ENCODE measurements at regions not wholly inside any gene's neighbourhood (a gene's known extent, or its start where the extent isn't known, plus 50 kb on each side); places are given as distances from the start of the nearest gene placed in this dataset.

DNA sequence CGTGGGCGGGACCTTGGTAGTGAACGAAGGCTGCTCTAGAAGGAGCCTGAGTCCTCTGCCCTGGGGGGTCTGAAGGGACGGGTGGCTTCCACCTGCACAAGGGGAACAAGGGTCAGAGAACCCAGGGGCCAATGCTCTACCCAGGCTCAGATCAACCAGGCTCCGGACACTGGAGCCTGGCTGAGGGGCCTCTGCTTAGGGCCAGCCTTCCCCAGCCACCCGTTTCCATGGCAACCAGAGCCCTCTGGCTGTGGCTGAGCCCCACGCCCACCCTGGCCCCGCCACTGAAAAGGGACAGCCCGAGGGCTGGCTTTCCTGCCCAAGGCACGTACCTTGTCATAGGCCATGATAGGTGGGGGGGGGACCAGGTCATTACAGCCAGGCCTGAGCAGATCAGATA, 724.6 kb downstream of the PTPRU start:
- H3K36me3 ChIP-seq (ENCODE audit: insufficient read depth, insufficient read length, low read length), result no peaks in the 10 kb centered on the region
- peak overlapping the region; percentile 53 for H3K9ac ChIP-seq (ENCODE audit: insufficient read length, low read depth)
- TF ChIP-seq ZNF274 (IDR thresholded peaks at IDR 0.05; ENCODE audit: low read depth, low read length) (no peak), YY1 (IDR thresholded peaks at IDR 0.05; ENCODE audit: insufficient read depth, insufficient read length) (no peak), SUZ12 (IDR thresholded peaks at IDR 0.05; ENCODE audit: extremely low read depth, insufficient read depth, insufficient read length) (no peak)
- H3K4me1 ChIP-seq (ENCODE audit: insufficient read depth, insufficient read length), result peaks cover 18% of the 10 kb centered on the region
- H3K9me3 ChIP-seq (ENCODE audit: insufficient read depth, low read length), result no peaks in the 10 kb centered on the region
- H3K4me3 ChIP-seq (ENCODE audit: insufficient read length, low read depth), result no peak overlapping the region
- H3K27me3 ChIP-seq (ENCODE audit: insufficient read depth, insufficient read length), result no peaks in the 10 kb centered on the region
- no peak for DNase-seq (ENCODE audit: low read depth, low spot score)

DNA sequence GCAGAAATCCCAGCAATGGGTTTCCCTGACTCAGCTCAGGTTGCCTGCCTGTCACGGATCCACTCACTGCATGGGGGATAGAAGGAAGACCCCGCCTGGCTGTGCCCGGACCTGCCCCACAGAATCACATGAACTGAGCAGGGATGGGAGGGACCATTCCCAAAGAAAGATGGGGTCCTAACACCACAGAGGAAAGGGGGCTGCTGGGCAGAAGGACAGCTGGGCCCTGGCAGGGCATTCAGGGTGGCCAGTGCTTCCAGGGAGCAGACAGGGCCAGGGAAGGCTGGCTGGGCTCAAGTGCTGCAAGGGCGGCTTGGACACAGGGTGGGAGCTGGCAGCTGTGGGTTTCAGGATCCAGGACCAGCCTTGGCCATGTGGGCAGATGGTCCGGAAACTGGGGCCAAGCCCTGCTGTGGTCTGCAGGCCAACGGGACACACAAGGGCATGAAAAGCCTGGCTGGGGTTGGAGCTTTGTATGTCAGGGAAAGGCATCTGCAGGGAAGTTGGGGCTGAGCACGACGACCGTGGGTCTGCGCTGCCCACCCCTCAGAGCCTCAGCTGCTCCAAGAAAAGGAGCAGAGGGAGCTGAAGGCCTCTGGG, 723.9 kb downstream of the PTPRU start:
- TF ChIP-seq SUZ12 (IDR thresholded peaks at IDR 0.05; ENCODE audit: extremely low read depth, insufficient read depth, insufficient read length) (no peak), YY1 (IDR thresholded peaks at IDR 0.05; ENCODE audit: insufficient read depth, insufficient read length) (no peak), ZNF274 (IDR thresholded peaks at IDR 0.05; ENCODE audit: low read depth, low read length) (no peak)
- no peak for DNase-seq (ENCODE audit: low read depth, low spot score)
- no peaks in the 10 kb centered on the region for H3K36me3 ChIP-seq (ENCODE audit: insufficient read depth, insufficient read length, low read length)
- peaks cover 18% of the 10 kb centered on the region for H3K4me1 ChIP-seq (ENCODE audit: insufficient read depth, insufficient read length)
- H3K27me3 ChIP-seq (ENCODE audit: insufficient read depth, insufficient read length), result no peaks in the 10 kb centered on the region
- H3K9me3 ChIP-seq (ENCODE audit: insufficient read depth, low read length), result no peaks in the 10 kb centered on the region
- H3K4me3 ChIP-seq (ENCODE audit: insufficient read length, low read depth), result no peak overlapping the region
- H3K9ac ChIP-seq (ENCODE audit: insufficient read length, low read depth), result peak overlapping the region; percentile 53

DNA sequence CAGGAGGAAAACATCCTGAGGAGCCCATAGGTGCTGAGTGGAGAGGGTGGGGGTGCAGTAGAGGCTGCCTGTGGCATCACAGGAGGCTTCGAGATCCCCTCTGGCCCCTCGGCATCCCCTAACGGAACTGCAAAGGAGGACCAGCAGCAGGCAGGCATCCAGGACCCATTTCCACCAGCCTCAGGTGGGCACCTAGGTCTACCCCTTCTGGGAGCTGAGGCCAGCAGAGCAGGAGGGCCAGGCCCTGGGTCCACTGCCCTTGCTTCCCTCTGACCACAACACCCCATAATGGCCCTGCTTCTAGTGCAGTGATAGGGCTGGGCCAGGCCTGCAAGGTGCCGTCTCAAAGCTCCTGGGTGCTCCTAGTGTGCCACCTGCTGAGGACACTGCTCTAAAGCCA, 723.0 kb downstream of the PTPRU start:
- Histone ChIP-seq H3K4me3 (ENCODE audit: insufficient read length, low read depth) (no peak overlapping the region), H3K27me3 (ENCODE audit: insufficient read depth, insufficient read length) (no peaks in the 10 kb centered on the region), H3K9ac (ENCODE audit: insufficient read length, low read depth) (no peak overlapping the region), H3K4me1 (ENCODE audit: insufficient read depth, insufficient read length) (peaks cover 18% of the 10 kb centered on the region), H3K36me3 (ENCODE audit: insufficient read depth, insufficient read length, low read length) (no peaks in the 10 kb centered on the region), H3K9me3 (ENCODE audit: insufficient read depth, low read length) (no peaks in the 10 kb centered on the region)
- TF ChIP-seq YY1 (IDR thresholded peaks at IDR 0.05; ENCODE audit: insufficient read depth, insufficient read length), result no peak
- DNase-seq (ENCODE audit: low read depth, low spot score), result no peak

DNA sequence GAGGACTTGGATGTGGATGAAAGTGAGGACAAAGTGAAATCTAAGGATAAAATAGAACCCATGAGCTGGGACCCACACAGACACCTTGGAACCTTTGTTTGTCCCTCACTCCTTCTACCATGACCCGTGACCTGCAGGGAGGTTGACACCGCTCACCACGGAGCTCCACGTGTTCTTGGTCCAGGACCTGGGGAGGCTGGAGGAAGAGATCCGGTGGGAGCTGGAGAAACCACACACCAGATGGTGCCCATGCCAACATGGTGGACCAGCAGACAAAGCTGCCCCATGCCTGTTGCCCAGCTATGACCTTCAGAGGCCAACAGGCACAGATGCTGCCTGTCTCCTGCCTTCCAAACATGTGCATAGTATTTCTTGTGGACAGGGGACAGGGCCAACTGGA, 721.9 kb downstream of the PTPRU start:
- Histone ChIP-seq H3K27me3 (ENCODE audit: insufficient read depth, insufficient read length) (no peaks in the 10 kb centered on the region), H3K36me3 (ENCODE audit: insufficient read depth, insufficient read length, low read length) (no peaks in the 10 kb centered on the region), H3K4me1 (ENCODE audit: insufficient read depth, insufficient read length) (peaks cover 18% of the 10 kb centered on the region), H3K9ac (ENCODE audit: insufficient read length, low read depth) (no peak overlapping the region), H3K4me3 (ENCODE audit: insufficient read length, low read depth) (no peak overlapping the region), H3K9me3 (ENCODE audit: insufficient read depth, low read length) (no peaks in the 10 kb centered on the region)
- TF ChIP-seq SUZ12 (IDR thresholded peaks at IDR 0.05; ENCODE audit: extremely low read depth, insufficient read depth, insufficient read length), result no peak
- no peak for DNase-seq (ENCODE audit: low read depth, low spot score)

DNA sequence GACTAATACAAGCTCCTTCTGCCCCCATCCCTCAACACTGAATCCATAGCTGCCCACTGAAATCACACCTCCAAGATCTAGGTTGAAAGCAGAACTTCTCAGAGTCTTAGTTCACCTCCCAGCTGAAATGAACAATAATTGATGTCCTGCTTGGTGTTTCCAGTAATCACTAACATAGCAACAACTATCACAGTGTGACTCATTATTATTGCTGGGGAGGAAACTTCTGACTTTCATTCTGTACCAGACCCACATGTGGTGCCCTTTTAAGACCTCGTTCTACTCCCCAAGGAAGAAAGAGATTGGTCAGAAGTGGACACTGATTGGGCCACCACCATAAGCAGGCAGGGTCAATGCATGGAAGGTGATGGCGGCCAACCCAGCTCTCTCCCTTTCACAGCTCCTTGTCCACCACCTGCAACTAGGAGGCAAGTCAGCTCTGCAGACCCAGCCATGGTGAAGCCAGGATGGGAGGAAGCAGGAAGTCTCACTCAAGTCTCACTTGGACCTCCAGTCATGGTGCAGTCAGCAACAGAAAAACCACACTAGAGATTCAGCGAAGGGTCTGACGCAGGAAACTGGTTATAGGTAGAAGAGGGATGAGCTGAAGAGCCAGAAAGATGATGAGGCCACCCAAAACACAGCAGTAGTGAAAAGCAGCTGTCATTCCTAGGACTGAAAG, 720.2 kb downstream of the PTPRU start:
- Histone ChIP-seq H3K4me3 (ENCODE audit: insufficient read length, low read depth) (no peak overlapping the region), H3K4me1 (ENCODE audit: insufficient read depth, insufficient read length) (peaks cover 12% of the 10 kb centered on the region), H3K9me3 (ENCODE audit: insufficient read depth, low read length) (no peaks in the 10 kb centered on the region), H3K27me3 (ENCODE audit: insufficient read depth, insufficient read length) (no peaks in the 10 kb centered on the region), H3K9ac (ENCODE audit: insufficient read length, low read depth) (no peak overlapping the region), H3K36me3 (ENCODE audit: insufficient read depth, insufficient read length, low read length) (no peaks in the 10 kb centered on the region)
- no peak for DNase-seq (ENCODE audit: low read depth, low spot score)
- no peak for TF ChIP-seq YY1 (IDR thresholded peaks at IDR 0.05; ENCODE audit: insufficient read depth, insufficient read length)
- no peak for TF ChIP-seq SUZ12 (IDR thresholded peaks at IDR 0.05; ENCODE audit: extremely low read depth, insufficient read depth, insufficient read length)
- no peak for TF ChIP-seq ZNF274 (IDR thresholded peaks at IDR 0.05; ENCODE audit: low read depth, low read length)

DNA sequence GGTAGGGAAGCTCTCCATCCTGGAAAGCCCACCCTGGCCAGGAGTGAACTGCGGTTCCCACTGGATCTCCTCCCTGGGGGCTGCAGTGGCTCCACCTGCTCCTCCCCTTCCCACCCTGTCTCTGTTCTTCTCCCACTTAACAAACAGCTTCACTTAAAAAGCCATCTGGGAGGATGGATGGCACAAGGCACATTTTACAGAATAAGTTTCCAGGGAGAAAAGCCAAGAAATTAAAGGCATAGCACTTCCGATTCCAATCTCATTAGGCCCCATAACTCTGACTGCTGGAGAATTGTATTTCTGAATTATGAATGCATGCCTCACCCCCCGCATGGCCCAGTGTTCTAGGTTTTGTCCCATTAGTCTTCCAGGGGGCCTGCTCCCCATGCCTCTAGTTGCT, 718.3 kb downstream of the PTPRU start:
- TF ChIP-seq SUZ12 (IDR thresholded peaks at IDR 0.05; ENCODE audit: extremely low read depth, insufficient read depth, insufficient read length), result no peak
- no peak for TF ChIP-seq YY1 (IDR thresholded peaks at IDR 0.05; ENCODE audit: insufficient read depth, insufficient read length)
- TF ChIP-seq ZNF274 (IDR thresholded peaks at IDR 0.05; ENCODE audit: low read depth, low read length), result no peak
- Histone ChIP-seq H3K4me3 (ENCODE audit: insufficient read length, low read depth) (no peak overlapping the region), H3K36me3 (ENCODE audit: insufficient read depth, insufficient read length, low read length) (no peaks in the 10 kb centered on the region), H3K4me1 (ENCODE audit: insufficient read depth, insufficient read length) (peaks cover 2% of the 10 kb centered on the region), H3K9me3 (ENCODE audit: insufficient read depth, low read length) (no peaks in the 10 kb centered on the region), H3K9ac (ENCODE audit: insufficient read length, low read depth) (no peak overlapping the region), H3K27me3 (ENCODE audit: insufficient read depth, insufficient read length) (no peaks in the 10 kb centered on the region)
- no peak for DNase-seq (ENCODE audit: low read depth, low spot score)

DNA sequence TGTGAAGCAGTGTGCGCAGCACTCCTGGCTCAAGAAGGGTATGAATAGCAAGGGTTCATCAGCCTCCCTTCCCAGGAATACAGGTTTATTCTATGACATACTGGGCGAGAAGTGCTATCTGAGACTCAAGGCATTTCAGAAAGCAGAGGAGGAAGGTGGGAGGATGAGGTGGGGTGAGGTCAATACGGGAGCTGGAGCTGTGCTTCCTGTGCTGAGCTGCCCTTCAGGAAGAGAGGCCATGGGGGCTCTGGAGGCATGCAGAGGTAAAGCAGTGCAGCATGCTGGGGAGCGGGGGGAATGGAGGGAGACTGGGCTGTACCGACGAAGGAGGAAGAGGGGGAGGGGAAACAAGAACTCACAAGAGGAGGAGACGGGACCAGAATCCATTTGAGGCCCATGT, 717.6 kb downstream of the PTPRU start:
- no peaks in the 10 kb centered on the region for H3K36me3 ChIP-seq (ENCODE audit: insufficient read depth, insufficient read length, low read length)
- peaks cover 2% of the 10 kb centered on the region for H3K4me1 ChIP-seq (ENCODE audit: insufficient read depth, insufficient read length)
- no peaks in the 10 kb centered on the region for H3K9me3 ChIP-seq (ENCODE audit: insufficient read depth, low read length)
- no peak overlapping the region for H3K9ac ChIP-seq (ENCODE audit: insufficient read length, low read depth)
- no peak overlapping the region for H3K4me3 ChIP-seq (ENCODE audit: insufficient read length, low read depth)
- no peaks in the 10 kb centered on the region for H3K27me3 ChIP-seq (ENCODE audit: insufficient read depth, insufficient read length)
- TF ChIP-seq YY1 (IDR thresholded peaks at IDR 0.05; ENCODE audit: insufficient read depth, insufficient read length), result no peak
- TF ChIP-seq ZNF274 (IDR thresholded peaks at IDR 0.05; ENCODE audit: low read depth, low read length), result no peak
- TF ChIP-seq SUZ12 (IDR thresholded peaks at IDR 0.05; ENCODE audit: extremely low read depth, insufficient read depth, insufficient read length), result no peak
- DNase-seq (ENCODE audit: low read depth, low spot score), result no peak

All from NT2/D1 (cell line).